HG02870 (cell line): ENCODE measurements at regions not wholly inside any gene's neighbourhood (a gene's known extent, or its start where the extent isn't known, plus 50 kb on each side); places are given as distances from the start of the nearest gene placed in this dataset.

Experiments
- ATAC-seq: cut with Tn5 transposase; IDR thresholded peaks from one replicate; pipeline ENCODE4 v1.9.1; 2021; ENCODE audit warnings: mild to moderate bottlenecking, moderate library complexity; ENCODE audit not compliant: unreplicated experiment

DNA sequence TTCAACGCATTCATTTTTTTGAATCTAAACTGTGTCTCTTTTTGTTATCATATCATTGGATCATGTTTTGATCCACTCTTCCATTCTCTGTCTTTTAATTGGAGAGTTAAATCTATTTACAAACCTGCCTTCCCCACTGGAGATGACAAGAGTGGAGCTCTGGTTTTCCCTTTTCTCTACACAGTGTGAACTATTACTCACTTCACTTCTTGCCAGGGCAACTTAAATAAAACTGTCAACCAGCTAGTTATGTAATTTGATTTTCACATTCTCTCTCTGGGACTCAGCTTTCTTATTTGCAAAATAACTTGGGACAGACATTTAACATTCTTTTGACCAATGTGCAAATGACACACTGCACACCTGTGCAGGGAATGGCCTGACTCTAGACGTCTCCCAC is 230.8 kb upstream of the CST7 start:
- ATAC-seq: no peak

DNA sequence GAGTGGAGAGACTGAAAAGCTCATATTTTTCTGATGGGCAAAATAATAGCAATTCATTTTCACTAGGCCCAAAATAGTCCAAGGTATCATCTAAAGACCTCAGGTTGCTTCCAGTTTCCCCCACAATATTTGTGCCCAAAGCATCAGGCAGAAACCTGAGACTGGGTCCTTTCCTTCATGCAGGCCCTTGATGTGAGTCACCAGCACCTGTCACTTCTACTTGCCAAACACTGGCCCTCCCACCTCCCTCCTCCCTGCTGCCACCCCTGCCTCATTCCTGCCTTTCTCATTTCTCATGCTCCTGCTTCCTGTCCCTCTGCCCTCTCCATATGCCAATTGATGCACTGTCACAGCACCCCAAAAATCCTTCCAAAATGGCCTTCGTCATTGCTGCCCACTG is 230.4 kb upstream of the CST7 start:
- no peak for ATAC-seq

DNA sequence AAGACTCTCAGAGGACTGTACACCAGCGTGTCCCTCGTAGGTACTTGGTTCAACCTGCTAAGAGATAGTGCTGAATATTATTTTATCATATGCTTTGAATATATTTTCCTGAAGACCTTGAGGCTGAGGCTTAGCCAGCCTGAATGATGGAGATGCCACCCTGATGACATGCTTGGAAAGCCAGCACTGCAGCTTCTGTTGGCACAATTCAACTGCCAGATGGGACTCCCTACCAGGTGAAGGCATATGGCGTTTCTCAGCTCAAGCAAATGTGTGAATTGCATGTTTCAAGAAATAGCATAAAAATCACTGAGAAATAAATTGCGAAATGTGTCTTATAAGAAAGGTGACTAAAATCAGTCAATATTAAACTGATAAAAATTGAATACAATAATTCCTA is 228.1 kb upstream of the CST7 start:
- ATAC-seq: no peak

DNA sequence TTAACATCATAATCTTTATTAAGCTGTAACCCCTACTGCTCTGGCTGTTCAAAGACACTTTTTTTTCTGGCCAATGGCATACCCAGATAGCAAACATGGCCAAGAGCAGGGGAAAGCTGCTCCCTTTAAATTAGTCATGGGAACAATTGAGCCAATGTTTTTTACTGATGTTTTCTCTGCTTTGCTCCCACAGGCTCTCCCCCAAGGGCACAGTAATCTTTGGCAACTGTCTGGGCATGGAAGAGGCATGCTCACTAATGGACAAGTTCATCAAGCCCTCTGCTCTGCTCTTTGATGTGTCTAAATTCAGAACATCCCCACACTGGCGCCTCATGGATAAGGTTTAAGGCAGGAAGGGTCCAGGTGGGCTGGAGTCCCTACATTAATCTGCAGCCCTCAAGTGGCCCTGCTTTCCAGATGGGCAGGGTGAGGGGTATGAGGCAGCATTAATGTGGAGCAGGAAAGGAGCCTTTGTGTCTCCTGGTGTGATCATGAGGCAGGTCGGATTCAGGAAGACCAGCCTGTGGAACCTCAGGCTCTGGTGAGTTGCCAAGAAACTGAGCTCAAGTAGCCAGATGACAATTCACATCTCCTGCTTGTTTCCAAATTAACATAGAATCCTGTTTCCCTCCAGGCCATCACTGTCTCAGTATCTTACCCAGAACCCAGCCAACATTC is 227.0 kb upstream of the CST7 start:
- ATAC-seq: no peak

GRCh38 chr20:24722586-24722985 is 226.5 kb upstream of the CST7 start:
- ATAC-seq: no peak

GRCh38 chr20:24723186-24723585 is 225.9 kb upstream of the CST7 start:
- no peak for ATAC-seq

GRCh38 chr20:24723647-24724352 is 225.3 kb upstream of the CST7 start:
- no peak for ATAC-seq

DNA sequence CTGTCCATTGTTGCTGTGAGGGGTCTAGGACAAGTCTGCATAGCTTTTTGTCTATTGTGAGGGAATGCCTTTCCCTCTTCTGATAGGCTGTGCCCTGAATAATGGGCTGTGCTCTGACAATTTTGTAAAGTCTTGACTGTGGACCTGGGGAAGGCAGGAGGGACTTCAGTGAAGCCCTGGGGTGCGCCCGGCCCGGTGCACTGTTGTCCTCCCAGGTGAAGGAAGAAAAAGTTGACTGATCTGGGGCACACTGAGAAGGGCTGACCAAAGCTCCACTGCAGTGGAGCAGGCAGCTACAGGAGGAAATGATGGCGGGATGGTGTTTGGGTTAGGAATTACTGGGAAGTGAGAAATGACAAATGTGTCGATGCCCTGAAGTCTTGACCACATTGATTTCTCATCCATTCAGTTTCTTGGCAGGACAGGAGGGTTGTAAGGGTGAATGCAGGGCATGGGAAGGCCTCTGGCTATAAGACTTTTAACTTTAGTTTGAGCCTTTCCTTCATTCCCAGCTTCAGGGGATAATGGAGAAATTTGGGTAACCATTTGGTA is 224.0 kb upstream of the CST7 start:
- no peak for ATAC-seq

DNA sequence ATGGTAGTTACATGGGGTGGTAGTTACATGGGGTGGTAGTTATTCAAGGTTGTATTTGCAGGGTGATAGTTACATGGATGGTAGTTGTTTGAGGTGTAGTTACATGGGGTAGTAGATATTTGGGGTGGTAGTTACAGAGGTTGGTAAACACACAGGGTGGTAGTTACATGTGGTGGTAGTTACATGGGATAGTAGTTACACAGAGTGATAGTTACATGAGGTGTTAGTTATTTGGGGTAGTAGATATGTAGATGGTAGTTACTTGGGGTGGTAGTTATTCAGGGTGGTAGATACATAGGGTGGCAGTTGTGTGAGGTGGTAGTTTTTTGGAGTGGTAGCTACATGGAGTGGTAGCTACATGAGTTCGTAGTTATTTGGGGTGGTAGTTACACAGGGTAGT is 221.3 kb upstream of the CST7 start:
- no peak for ATAC-seq

- ATAC-seq: no peak
These were observed 219.0 kb upstream of the CST7 start for GRCh38 chr20:24729896-24730605.

GRCh38 chr20:24730750-24731149 is 218.3 kb upstream of the CST7 start:
- no peak for ATAC-seq

DNA sequence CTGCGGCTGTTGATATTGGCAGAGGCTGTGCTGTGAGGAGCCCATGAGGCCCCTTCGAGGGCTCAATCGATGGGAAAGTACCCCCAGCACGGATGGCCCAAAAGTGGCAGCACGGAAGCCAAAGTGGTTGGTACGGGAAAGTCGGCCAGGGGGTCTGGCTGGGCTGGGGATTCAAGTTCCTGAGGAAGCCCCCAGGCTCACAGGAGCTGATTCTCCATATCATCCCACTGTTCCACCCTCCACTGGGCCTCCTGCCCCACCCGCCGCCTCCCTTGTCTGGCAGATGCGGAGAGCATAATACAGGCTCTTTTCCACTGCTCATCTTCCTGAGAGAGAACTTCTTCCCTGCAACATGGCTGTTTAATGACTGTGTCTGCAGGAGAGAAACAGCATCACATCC is 217.8 kb upstream of the CST7 start:
- no peak for ATAC-seq

GRCh38 chr20:24732076-24732475 is 217.0 kb upstream of the CST7 start:
- no peak for ATAC-seq

GRCh38 chr20:24732599-24732998 is 216.5 kb upstream of the CST7 start:
- no peak for ATAC-seq

DNA sequence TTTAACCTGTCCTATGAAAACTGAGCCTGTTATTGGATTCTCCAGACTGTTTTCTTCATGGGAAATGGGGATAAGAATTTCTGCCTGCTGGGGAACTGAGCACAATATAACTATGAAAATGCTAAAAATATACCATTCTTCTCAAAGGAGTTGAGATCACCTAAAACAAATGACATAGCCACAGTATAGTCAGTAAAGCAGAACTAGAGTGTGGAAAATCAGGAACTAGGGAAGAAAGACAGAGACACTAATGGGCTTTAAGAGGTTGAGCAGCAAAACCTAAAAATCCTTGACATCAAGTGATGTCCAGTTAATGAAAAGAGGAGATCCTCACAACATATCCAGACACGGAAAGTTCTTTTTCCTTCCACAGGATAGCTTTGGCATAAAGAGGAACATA is 215.7 kb upstream of the CST7 start:
- ATAC-seq: no peak

DNA sequence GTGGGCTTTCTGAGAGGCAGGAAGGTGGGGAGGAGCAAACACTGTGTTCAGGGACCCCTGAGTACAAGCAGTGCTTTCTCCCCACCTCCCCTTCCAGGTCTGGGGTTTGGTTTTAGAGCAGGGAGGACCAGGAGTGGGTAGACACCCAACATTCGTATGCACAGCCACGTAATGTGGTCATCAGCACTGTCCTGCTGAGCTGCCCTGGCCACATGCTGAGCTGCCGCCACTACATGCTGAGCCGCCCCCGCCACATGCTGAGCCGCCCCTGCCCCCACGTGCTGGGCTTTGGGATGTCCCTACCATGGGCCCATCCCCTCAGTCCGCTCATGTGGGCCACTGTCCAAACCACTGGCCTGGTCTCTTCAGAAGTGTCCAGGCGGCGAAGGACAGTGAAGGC is 214.9 kb upstream of the CST7 start:
- ATAC-seq: no peak

DNA sequence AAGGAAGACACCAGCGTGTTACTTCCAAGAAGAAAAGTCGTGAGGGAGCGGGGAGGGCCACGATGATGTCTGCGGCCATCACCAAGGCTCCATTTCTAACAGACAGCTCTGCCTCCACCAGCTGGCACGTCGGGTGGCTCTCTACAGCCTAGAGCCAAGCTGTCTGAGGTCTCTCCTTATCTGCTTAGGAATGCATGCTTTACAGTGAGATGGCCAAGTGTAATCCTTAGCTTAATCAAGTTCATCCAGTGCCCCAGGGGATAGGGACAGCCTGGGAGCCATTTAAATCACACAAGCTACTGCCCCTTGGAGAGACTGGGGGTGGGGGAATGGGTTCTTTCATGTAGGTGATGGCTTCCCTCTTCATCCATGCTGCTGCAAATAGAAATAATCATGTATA is 213.8 kb upstream of the CST7 start:
- no peak for ATAC-seq

DNA sequence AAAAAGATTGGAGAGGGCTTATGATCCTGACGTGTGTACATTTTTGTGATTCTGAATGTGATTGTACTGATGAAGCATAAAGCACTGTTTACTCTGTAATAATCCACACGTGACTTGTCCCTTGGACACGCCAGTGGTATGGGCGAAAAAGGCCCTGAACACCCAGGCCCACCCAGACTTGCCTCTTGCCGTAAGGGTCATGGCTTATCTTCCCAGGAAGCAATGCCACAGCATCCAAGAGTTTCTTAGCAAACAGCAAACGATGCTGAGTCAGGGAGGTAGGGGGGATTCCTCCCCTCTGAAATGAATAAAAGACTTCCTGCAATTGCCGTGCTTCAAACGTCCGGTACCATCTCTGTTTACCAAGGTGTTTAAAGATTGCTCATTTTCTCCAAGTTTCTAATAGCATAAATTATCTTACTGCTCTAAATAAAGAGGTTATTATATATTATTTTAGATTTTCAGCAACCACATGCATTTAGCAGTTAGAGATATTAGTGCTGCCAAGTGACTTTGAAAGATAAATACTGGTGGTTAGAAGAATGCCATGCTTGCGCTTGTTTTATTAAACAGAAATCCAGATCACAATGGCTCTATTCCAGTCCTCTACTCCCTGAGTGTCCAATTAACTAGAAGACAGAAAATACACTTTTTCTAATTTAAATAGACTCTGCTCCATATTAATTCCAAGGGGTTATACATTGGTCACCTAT is 212.8 kb upstream of the CST7 start:
- ATAC-seq: no peak

DNA sequence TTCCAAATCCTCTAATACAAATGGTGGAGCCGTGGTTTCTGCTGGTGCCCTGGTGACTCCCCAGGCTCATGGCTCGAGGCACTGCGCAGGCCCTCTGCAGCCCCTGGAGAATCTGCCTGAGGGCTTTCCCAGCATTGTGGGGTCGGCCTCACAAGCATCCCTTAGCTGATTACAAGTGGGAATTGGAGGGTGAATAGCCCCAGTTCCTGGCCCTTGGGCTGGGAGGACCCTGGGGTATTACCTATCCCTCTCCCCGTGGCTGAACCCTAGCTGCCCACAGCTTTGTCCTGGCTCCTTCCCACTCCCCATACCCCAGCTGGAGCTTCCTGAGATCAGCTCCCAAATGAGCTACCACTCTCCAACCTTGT is 212.2 kb upstream of the CST7 start:
- ATAC-seq: no peak

DNA sequence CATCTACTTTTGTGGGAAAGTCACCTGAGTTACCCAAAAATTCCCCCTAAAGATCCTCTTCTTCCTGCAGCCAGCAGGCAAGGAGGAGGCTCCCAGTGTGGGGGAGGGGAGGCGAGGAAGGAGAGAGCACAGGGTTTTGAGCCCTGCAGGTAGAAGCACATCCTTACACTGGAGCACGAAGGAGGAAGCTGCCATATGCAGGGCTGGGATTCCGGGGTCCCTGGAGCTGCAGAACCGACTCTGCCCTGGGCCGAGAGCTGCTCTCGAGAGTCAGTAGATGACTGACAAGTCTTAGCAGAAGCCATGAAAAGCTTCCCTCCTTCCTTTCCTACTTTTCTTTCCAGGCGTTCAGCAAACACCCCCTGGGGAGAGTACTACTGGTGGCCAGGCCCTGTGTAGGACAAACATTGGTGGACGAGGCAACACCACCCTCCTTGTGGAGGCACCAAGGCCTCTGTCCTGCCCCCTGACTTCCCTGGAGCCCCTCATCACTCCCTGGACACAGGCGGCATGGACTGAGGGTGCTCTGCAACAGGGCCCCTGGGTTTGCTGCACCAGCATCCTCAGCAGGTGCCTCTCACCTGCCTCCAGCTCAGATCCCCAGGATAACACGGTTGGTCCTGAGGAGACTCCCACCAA is 211.7 kb upstream of the CST7 start:
- no peak for ATAC-seq
